Medulla oblongata (tissue), 1 donor: ENCODE measurements at regions not wholly inside any gene's neighbourhood (a gene's known extent, or its start where the extent isn't known, plus 50 kb on each side); places are given as distances from the start of the nearest gene placed in this dataset.

Source experiments
- DNase-seq: peaks from one replicate; pipeline ENCODE4 v3.0.0-alpha.2; 2015; ENCODE audit errors: extremely low spot score

- no peak for DNase-seq
These were observed 86.8 kb upstream of the NR2F2 start for GRCh38 chr15:96243701-96244100.

DNA sequence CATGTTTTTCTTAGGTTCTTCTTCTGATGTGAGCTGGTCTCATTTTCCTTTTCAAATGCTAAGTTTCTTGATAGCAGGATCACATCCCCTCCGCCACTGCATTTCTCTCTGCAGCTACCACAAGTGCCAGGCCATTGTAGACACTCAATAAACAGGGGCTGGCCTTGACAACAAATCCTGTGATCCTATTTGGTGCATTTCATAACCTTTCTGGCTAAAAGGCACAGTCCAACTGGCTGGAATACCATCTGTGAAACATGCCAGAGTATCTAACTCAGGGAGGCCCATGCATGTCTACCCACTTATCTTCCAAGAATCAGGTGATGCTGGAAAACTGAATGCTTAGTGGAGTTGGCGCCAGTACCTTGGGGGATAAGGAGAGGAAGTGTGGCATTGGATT, 85.2 kb upstream of the NR2F2 start:
- no peak for DNase-seq

DNA sequence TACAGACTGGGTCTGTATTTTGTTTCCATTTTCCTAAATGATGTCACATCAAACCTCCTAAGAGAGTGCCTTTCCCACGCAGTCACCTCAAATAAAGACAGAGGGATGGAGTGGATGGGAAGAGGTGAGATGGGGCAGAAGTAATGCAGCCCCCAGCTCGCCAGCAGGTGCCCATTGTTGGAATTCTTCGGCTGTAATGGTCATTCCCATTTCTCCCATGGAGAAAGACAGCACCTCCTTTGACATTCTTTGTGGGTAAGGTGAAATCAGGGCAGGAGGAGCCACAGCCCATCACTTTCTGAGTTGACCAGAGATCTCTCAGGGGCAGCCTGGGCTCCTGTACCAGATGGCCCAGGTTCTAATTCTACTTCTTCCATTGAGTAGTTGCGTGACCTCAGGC, 84.4 kb upstream of the NR2F2 start:
- no peak for DNase-seq

DNA sequence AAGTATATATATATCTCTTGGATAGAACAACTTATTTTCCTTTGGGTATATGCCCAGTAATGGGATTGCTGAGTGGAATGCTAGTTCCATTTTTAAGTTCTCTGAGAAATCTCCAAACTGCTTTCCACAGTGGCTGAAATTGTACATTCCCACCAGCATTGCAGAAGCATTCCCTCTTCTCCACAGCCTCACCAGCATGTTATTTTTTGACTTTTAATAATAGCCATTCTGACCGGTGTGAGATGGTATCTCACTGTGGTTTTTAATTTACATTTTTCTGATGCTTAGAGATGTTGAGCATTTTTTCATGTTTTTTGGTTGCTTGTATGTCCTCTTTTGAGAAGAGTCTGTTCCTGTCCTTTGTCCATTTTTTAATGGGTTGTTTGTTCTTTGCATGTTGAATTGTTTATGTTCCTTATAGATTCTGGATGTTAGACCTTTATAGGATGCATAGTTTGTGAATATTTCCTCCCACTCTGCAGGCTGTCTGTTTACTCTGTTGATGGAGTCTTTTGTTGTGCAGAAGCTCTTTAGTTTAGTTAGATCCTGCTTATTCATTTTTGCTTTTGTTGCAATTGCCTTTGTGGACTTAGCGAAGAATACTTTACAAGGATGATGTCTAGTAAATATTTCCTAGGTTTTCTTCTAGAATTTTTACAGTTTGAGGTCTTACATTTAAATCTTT, 82.7 kb upstream of the NR2F2 start:
- no peak for DNase-seq

DNA sequence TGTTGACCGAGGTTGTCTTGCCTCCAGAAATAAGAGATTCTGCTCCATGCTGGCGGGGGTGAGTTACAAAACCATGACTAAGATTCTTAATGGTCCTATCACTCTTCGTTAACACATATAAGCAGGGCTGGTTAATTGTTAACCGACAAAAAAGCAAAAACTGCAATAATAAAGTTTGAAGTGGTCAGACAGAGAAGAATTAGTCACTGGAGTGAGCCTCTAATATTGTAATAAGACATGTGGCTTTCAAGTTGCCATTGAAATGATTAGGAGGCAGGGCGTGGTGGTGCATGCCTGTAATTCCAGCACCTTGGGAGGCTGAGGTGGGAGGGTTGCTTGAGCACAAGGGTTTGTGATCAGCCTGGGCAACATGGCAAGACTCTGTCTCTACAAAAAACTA, 78.4 kb upstream of the NR2F2 start:
- no peak for DNase-seq

- DNase-seq: no peak
These were observed 77.3 kb upstream of the NR2F2 start for GRCh38 chr15:96253006-96253747.

DNA sequence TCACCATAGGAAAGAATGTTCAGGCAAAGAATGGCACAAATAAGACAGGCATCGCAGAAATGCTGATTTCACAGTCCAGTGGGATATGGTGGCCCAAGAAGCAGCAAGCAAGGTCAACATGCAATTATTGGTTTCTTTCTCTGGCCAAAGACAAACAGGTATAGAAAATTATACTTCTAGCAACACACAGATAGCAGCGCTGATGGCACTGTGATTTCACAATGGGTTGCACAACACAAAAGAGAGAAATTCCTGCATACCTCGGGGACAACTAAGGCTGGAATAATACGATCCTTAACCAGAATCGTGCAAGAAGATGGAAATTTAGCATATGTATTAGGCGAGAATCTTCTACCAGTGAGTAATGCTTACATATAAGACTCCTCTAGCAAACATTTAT, 76.3 kb upstream of the NR2F2 start:
- no peak for DNase-seq

- no peak for DNase-seq
These were observed 74.9 kb upstream of the NR2F2 start for GRCh38 chr15:96255599-96255998.

- DNase-seq: no peak
These were observed 68.9 kb upstream of the NR2F2 start for GRCh38 chr15:96261575-96262034.

GRCh38 chr15:96262097-96262496, 68.4 kb upstream of the NR2F2 start:
- DNase-seq: no peak

DNA sequence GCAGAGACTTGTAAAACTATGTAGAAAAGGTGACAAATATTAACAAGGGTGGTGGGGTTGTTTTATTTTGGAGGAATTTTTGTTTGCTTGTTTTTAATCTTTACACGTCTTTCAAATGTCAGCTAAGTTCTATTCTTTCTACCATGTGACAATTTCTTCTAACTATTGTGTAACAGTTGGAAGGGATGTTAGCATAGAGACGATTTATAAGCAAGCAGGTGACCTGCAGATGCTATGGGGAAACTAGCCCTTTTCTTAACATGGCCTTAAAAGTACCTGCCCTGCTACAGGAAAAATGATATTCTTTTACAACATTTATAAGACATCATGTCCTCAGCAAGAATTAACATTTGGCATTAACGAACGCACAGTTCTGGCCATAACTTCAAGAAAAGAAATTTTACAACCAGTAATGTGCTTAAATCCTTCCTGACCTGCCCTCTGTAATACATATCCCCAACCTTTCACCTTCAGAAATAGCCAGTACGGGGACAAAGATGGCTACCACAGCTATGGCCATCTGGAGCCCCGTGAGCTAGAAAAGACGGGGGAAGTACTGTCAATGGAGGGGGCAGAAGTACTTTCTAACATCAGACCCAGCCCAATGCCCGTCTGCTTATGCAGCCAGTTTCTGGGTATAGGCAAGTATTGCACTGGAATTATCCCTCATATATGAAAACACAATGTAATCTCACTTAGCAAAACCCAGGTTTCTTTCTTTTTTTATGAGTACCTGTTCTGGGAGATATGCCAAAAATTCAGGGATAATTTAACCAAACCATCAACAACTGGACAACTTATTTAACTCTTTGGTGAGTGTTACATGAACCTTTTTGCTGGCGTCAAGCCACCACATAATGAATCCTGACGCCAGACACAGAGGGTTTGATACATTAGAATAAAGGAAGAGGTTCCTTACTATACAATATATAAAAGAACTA, 67.7 kb upstream of the NR2F2 start:
- no peak for DNase-seq

GRCh38 chr15:96264351-96264798, 66.1 kb upstream of the NR2F2 start:
- no peak for DNase-seq

DNA sequence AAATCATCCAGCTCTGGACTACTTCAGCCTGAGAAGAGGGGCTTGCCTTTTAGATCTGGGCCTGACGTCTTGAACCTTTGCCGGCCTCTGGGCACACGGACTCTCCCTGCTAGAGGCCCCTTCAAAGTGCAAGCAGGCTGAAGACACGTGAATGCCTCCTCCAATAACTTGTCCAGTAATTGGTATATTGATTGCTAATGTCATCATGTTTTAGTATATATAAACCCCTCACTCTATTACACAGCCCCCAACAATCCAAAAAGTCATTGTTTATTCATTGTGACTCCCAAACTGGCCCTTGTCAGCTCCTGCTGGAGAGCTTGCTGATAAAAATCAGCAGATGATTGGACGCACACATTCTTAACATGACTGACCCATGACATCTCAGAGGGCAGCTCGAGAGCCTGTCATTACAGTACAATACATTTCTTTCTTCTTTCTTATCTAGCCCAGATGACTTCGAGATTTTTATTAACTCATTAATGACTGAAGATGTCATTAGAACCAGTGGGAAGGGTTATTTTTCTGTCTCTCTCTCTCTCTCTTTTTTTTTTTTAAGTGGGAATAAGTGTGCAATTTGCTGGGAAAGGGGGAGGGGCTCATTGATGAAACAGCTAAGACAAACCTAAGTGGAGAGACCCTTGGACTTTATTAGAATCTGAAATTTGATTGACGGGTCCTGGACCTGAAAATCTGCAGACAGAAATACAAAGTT, 65.5 kb upstream of the NR2F2 start:
- no peak for DNase-seq

- DNase-seq: no peak
These were observed 64.0 kb upstream of the NR2F2 start for GRCh38 chr15:96266456-96266855.

- no peak for DNase-seq
These were observed 63.0 kb upstream of the NR2F2 start for GRCh38 chr15:96267463-96267862.

DNA sequence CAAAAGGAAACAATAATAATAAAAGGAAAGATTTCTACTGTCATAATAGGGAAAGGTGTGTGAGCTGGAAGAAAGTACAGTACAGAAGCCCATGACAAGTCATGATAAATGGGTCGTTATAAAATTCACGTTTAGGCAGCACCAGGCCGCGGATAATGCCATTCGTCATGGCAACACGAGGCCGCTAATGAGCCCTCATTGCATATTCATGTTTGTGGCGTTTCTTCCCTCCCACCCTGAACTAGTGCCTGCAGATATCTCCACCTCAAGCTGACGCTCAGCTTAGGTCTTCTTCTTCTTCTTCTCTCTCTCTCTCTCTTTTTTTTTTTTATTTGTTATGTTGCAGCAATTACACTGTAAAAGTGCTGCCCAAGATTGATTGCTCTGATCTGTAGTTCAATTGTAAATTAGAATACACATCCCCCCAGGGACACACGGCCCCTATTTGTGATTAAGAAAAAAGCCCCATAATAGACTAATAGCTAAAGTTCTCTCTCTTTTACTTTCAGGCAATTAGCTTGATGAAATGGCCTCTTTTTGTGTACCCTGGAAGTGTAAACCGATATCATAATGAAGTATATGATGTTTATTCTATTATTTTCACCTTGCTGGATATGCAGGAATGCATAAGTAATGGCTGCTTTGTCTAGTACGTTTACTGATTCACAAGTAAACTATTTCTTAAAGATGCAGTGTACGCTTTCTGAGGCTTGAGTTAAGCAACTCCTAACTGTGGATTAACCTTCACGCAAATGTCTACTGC, 61.9 kb upstream of the NR2F2 start:
- no peak for DNase-seq

DNA sequence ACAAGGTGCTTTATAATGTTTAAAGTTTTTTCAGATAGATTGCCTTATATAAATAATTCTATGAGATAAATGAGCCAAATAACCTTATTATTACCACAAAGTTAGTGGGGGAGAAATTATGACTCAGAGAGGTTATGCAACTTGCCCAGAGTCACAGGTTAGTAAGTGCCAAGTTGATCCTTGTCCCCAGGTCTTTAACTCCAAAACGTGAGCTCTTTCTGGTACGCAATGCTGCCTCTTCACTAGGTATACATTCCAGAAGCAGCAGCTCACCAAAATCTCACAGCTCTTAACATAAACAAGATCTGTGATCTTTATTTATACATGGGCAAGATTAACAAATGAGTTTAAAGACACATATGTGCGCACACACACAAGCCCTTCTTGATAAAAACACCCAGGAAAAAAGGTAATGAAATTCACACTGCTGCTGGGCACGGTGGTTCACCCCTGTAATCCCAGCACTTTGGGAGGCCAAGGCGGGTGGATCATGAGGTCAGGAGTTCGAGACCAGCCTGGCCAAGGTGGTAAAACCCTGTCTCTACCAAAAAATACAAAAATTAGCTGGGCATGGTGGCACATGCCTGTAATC, 59.8 kb upstream of the NR2F2 start:
- DNase-seq: no peak

GRCh38 chr15:96272427-96272826, 58.1 kb upstream of the NR2F2 start:
- DNase-seq: no peak

GRCh38 chr15:96273317-96274086, 57.0 kb upstream of the NR2F2 start:
- DNase-seq: no peak

DNA sequence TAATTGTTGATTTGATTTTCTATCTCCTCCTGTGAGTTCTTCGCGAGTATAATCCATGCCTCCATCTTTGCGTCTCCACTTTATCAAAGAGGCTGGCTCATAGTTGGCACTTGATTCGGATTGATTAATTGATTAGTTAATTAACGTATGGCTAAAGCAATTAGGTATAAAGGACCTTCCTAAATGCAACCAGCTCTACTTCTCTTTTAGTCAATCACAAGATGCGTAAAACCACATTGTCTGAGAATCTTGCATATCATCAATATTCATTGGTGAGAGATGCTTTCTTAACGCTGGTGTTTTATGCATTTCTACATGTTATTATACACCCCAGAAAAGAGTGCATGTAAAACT, 56.4 kb upstream of the NR2F2 start:
- DNase-seq: no peak
